Bronchial epithelial cell (primary cell): ENCODE measurements at regions not wholly inside any gene's neighbourhood (a gene's known extent, or its start where the extent isn't known, plus 50 kb on each side); places are given as distances from the start of the nearest gene placed in this dataset.

ENCODE experiments used
- DNase-seq: peaks from one replicate; pipeline ENCODE4 v3.0.0-alpha.2; 2010; ENCODE audit warnings: low read depth
- FAIRE-seq: peaks from 2 replicates; lab custom pipeline; 2011; peaks lifted over from hg19 to GRCh38; lab: Jason Lieb, UNC
- H3K27me3 ChIP-seq: 2 replicates; pipeline ENCODE4 v1.5.1; 2011; ENCODE audit warnings: low read length; ENCODE audit not compliant: control insufficient read depth, insufficient read depth
- H3K36me3 ChIP-seq: 2 replicates; pipeline ENCODE4 v1.5.1; 2011; ENCODE audit warnings: low read length; ENCODE audit not compliant: control insufficient read depth, insufficient read depth
- H3K4me3 ChIP-seq: 2 replicates; pipeline ENCODE4 v1.5.1; 2011; ENCODE audit warnings: mild to moderate bottlenecking, low read depth, low read length, control low read depth
- CTCF ChIP-seq: IDR thresholded peaks from 2 replicates; pipeline ENCODE4 v1.5.1; 2011; ENCODE audit warnings: mild to moderate bottlenecking, moderate library complexity, low read length, control low read depth, inconsistent platforms; ENCODE audit not compliant: insufficient read depth, severe bottlenecking

DNA sequence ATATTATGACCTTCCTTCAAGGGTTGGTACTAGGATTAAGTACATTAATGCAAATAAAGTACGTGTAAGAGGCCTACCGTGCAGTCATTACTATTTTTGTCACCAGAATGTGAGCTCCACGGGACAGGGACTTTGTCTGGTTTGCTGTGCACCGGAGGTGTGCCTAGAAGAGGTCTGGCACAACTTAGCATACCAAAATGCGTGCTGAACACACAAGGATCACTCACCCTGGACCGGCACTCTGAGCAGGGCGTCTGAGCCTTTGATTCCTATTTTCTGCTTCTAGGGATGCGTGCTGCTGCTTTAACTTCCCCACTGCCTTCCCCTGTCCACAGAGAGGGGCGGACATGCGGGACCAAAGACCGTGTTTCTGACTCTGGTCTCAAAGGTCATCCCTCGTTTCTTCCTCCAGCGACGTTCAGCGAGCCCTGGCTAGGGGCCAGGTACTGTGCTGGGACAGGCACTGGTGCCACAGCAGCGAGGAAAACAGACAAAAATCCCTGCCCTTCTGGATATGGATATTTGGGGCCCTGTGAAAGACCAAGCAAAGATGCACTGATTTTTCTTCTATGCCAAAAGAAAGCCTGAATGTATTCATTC is 222.7 kb downstream of the BMP7 start:
- no peak overlapping the region for H3K4me3 ChIP-seq
- FAIRE-seq: no peak
- DNase-seq: no peak
- H3K36me3 ChIP-seq: no peaks in the 10 kb centered on the region
- TF ChIP-seq CTCF: no peak
- H3K27me3 ChIP-seq: no peaks in the 10 kb centered on the region

GRCh38 chr20:57047281-57048026 is 219.0 kb downstream of the BMP7 start:
- H3K27me3 ChIP-seq: no peaks in the 10 kb centered on the region
- no peaks in the 10 kb centered on the region for H3K36me3 ChIP-seq
- TF ChIP-seq CTCF: peak; percentile 21
- DNase-seq (no peak), FAIRE-seq (no peak)
- no peak overlapping the region for H3K4me3 ChIP-seq

DNA sequence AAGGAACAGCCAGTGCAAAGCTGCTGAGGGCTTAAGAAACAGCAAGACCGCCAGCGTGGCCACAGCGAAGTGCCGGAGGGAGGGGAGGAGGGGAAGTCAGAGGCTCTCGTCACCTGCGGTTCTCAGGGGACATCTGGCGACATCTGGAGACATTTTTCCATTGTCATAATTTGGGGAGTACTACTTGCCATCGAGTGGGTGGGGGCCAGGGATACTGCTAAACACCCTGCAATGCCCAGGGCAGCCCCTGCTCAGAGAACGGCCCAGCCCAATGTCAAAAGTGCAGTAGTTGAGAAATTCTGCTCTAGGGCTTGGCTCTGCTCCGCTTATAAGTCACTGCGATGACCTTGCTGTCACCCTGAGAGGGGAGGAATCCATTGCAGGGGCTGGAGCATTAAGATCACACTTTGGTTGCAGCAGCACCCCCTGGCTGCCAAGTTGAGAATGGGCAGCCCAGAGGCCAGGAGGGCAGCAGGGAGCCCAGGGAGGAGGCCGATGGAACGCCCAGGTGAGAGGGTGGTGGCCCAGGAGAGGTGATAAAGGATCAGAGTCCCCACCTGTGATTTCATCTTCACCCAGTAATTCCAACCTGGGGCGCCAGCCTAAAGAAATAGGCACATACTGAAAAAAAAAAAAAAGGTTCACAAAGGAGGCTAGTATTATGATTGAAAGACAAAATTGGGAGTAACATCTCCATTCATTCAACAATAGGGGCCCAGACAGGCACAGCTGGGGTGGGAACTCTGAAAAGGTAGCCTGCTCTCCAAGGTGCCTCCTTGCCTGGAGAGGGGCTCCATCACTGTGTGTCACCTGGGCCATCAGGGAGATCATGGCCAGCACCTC is 218.2 kb downstream of the BMP7 start:
- H3K27me3 ChIP-seq: no peaks in the 10 kb centered on the region
- no peak overlapping the region for H3K4me3 ChIP-seq
- TF ChIP-seq CTCF: peak; percentile 47
- DNase-seq (no peak), FAIRE-seq (no peak)
- no peaks in the 10 kb centered on the region for H3K36me3 ChIP-seq

- DNase-seq (no peak), FAIRE-seq (no peak)
- no peak for TF ChIP-seq CTCF
- no peak overlapping the region for H3K4me3 ChIP-seq
- H3K36me3 ChIP-seq: no peaks in the 10 kb centered on the region
- no peaks in the 10 kb centered on the region for H3K27me3 ChIP-seq
Observed at GRCh38 chr20:57049296-57049695, 217.1 kb downstream of the BMP7 start.

- no peak for DNase-seq
- FAIRE-seq: no peak
- TF ChIP-seq CTCF: no peak
- no peak overlapping the region for H3K4me3 ChIP-seq
- H3K36me3 ChIP-seq: no peaks in the 10 kb centered on the region
- no peaks in the 10 kb centered on the region for H3K27me3 ChIP-seq
Observed at GRCh38 chr20:57051096-57051495, 215.3 kb downstream of the BMP7 start.
